DOHH2 (cell line): ENCODE measurements at regions not wholly inside any gene's neighbourhood (a gene's known extent, or its start where the extent isn't known, plus 50 kb on each side); places are given as distances from the start of the nearest gene placed in this dataset.

Experiments used
- CTCF ChIP-seq: fragments of 200-600 bp; sonication (generic); IDR thresholded peaks from one replicate; pipeline ENCODE4 v1.5.1; 2014; ENCODE audit warnings: antibody characterized with exemption, mild to moderate bottlenecking, low read depth, low read length; ENCODE audit not compliant: poor library complexity, severe bottlenecking
- EZH2phosphoT487 ChIP-seq: fragments of 200-600 bp; sonication (generic); IDR thresholded peaks from 2 replicates; pipeline ENCODE4 v1.6.1; 2017; ENCODE audit warnings: borderline replicate concordance, mild to moderate bottlenecking, antibody characterized with exemption, low read length, moderate library complexity, mixed read lengths

GRCh38 chr1:229017091-229017490 lies 253.8 kb upstream of the RAB4A start:
- no peak for TF ChIP-seq CTCF
- no peak for TF ChIP-seq EZH2phosphoT487
